HEK293 (cell line): ENCODE measurements at regions not wholly inside any gene's neighbourhood (a gene's known extent, or its start where the extent isn't known, plus 50 kb on each side); places are given as distances from the start of the nearest gene placed in this dataset.

Experiments
- CTCF ChIA-PET: fragments of 350-600 bp; formaldehyde crosslinking; extraction: SDS; loops from one replicate; lab custom pipeline; 2021; ENCODE audit warnings: antibody characterized with exemption; lab: Yijun Ruan, JAX
- POLR2A ChIA-PET: fragments of 300-600 bp; formaldehyde crosslinking; extraction: SDS; loops from one replicate; lab custom pipeline; 2020; ENCODE audit warnings: antibody characterized with exemption, inconsistent platforms; lab: Yijun Ruan, JAX
- H3K27ac ChIP-seq: fragments of 200-500 bp; sonication (Bioruptor generic); 2 replicates; pipeline ENCODE4 v1.5.1; 2014; ENCODE audit warnings: low read depth, low read length, control low read depth, inconsistent platforms; ENCODE audit errors: extremely low read depth
- H3K36me3 ChIP-seq, 2 experiments: fragments of 200-500 bp in 1 of 2; sonication (Bioruptor generic) in 1 of 2; 1 replicate in 1 of 2; 2 replicates in 1 of 2; pipeline ENCODE4 v1.5.1; 2014 to 2017; ENCODE audit warnings: inconsistent platforms in 2 of 2, low read length in 2 of 2; ENCODE audit not compliant: control insufficient read depth in 2 of 2, insufficient read depth in 1 of 2
- H3K4me1 ChIP-seq: fragments of 200-500 bp; sonication (Bioruptor generic); 2 replicates; pipeline ENCODE4 v1.5.1; 2014; ENCODE audit warnings: mild to moderate bottlenecking, low read length, inconsistent platforms; ENCODE audit not compliant: control insufficient read depth, insufficient read depth
- H3K4me3 ChIP-seq: 2 replicates; pipeline ENCODE4 v1.5.1; 2011; ENCODE audit warnings: low read depth, mild to moderate bottlenecking, control low read depth, low read length, moderate library complexity
- H3K9me3 ChIP-seq: fragments of 200-500 bp; sonication (Bioruptor generic); 2 replicates; pipeline ENCODE4 v1.5.1; 2014; ENCODE audit warnings: low read depth, low read length, inconsistent platforms; ENCODE audit not compliant: control insufficient read depth, insufficient read depth
- BCL11B ChIP-seq: fragments of 450-650 bp; formaldehyde crosslinking; IDR thresholded peaks from 2 replicates; pipeline ENCODE4 v1.5.1; 2016; ENCODE audit warnings: low read depth, missing biosample characterization, missing genetic modification characterization
- GLIS1 ChIP-seq: fragments of 450-650 bp; formaldehyde crosslinking; IDR thresholded peaks from 2 replicates; pipeline ENCODE4 v1.5.1; 2016; ENCODE audit warnings: missing biosample characterization, missing genetic modification characterization
- KLF1 ChIP-seq: fragments of 450-650 bp; formaldehyde crosslinking; IDR thresholded peaks from 2 replicates; pipeline ENCODE4 v1.5.1; 2016; ENCODE audit warnings: missing biosample characterization, missing genetic modification characterization
- REPIN1 ChIP-seq: fragments of 450-650 bp; formaldehyde crosslinking; IDR thresholded peaks from 2 replicates; pipeline ENCODE4 v1.5.1; 2017; ENCODE audit warnings: missing biosample characterization, missing genetic modification characterization, low read depth
- ZBTB10 ChIP-seq: fragments of 450-650 bp; formaldehyde crosslinking; IDR thresholded peaks from 2 replicates; pipeline ENCODE4 v1.5.1; 2016; ENCODE audit warnings: missing biosample characterization, missing genetic modification characterization
- ZBTB44 ChIP-seq: fragments of 450-650 bp; IDR thresholded peaks from 2 replicates; pipeline ENCODE4 v1.5.1; 2018; ENCODE audit warnings: missing biosample characterization, mild to moderate bottlenecking, missing genetic modification characterization
- ZNF133 ChIP-seq: fragments of 450-650 bp; formaldehyde crosslinking; IDR thresholded peaks from 2 replicates; pipeline ENCODE4 v1.5.1; 2016; ENCODE audit warnings: missing biosample characterization, missing genetic modification characterization
- ZNF2 ChIP-seq: fragments of 450-650 bp; formaldehyde crosslinking; IDR thresholded peaks from 2 replicates; pipeline ENCODE4 v1.5.1; 2016; ENCODE audit warnings: missing biosample characterization, missing genetic modification characterization
- ZNF24 ChIP-seq: fragments of 450-650 bp; formaldehyde crosslinking; IDR thresholded peaks from 2 replicates; pipeline ENCODE4 v1.5.1; 2016; ENCODE audit warnings: missing biosample characterization, missing genetic modification characterization
- ZNF335 ChIP-seq: fragments of 450-650 bp; formaldehyde crosslinking; conservative IDR thresholded peaks from 2 replicates; pipeline ENCODE4 v1.5.1; 2016; ENCODE audit warnings: missing biosample characterization, missing genetic modification characterization
- ZNF341 ChIP-seq: fragments of 450-650 bp; formaldehyde crosslinking; IDR thresholded peaks from 2 replicates; pipeline ENCODE4; 2016; ENCODE audit warnings: low read depth, missing biosample characterization, missing genetic modification characterization
- ZNF521 ChIP-seq: fragments of 450-650 bp; formaldehyde crosslinking; IDR thresholded peaks from 2 replicates; pipeline ENCODE4 v1.5.1; 2017; ENCODE audit warnings: missing biosample characterization, mild to moderate bottlenecking, missing genetic modification characterization
- ZNF529 ChIP-seq: fragments of 450-650 bp; formaldehyde crosslinking; IDR thresholded peaks from 2 replicates; pipeline ENCODE4 v1.5.1; 2017; ENCODE audit warnings: missing genetic modification characterization, missing biosample characterization; ENCODE audit not compliant: insufficient replicate concordance
- ZNF561 ChIP-seq: fragments of 450-650 bp; IDR thresholded peaks from 2 replicates; pipeline ENCODE4 v1.5.1; 2018; ENCODE audit warnings: missing biosample characterization, missing genetic modification characterization, borderline replicate concordance
- ZNF629 ChIP-seq: fragments of 450-650 bp; formaldehyde crosslinking; IDR thresholded peaks from 2 replicates; pipeline ENCODE4 v1.5.1; 2017; ENCODE audit warnings: missing biosample characterization, missing genetic modification characterization
- ZNF664 ChIP-seq: fragments of 450-650 bp; formaldehyde crosslinking; IDR thresholded peaks from 2 replicates; pipeline ENCODE4 v1.5.1; 2016; ENCODE audit warnings: missing biosample characterization, missing genetic modification characterization
- ZNF843 ChIP-seq: fragments of 450-650 bp; formaldehyde crosslinking; IDR thresholded peaks from 2 replicates; pipeline ENCODE4 v1.5.1; 2016; ENCODE audit warnings: missing biosample characterization, missing genetic modification characterization
- TF ChIP-seq, protein P1 (sequence below): fragments of 450-650 bp; formaldehyde crosslinking; IDR thresholded peaks from 2 replicates; pipeline ENCODE4 v1.5.1; 2017; ENCODE audit warnings: missing biosample characterization, missing genetic modification characterization
- TF ChIP-seq, protein P2 (sequence below): fragments of 450-650 bp; formaldehyde crosslinking; optimal IDR thresholded peaks from 2 replicates; pipeline ENCODE3; 2016; ENCODE audit warnings: missing biosample characterization, mild to moderate bottlenecking, missing genetic modification characterization
- TF ChIP-seq, protein P3 (sequence below): fragments of 450-650 bp; formaldehyde crosslinking; IDR thresholded peaks from 2 replicates; pipeline ENCODE4 v1.5.1; 2016; ENCODE audit warnings: missing biosample characterization, missing genetic modification characterization

DNA sequence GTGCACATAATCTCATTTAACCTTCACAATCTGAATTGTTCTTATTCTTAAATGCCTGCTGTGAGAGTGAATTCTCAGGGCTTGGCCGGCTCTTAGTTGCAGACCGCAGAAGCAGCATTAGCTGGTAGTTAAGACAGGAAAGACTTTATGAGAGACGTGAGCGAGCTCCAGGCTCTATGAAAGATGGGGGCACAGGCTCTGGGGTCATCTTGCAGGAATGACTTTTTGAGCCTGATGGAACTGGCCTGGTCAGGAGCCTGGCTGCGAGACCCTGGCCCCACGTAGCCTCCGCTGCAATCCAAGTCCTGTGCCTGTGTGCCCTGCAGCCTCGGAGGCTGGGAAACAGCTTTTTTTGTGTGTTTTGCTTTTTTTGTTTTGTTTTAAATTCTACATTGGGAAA is 958.8 kb upstream of the ZNF722 start:
- Histone ChIP-seq H3K36me3 (no peaks in the 10 kb centered on the region), H3K4me3 (no peak overlapping the region), H3K9me3 (no peaks in the 10 kb centered on the region), H3K4me1 (no peaks in the 10 kb centered on the region), H3K27ac (no peak overlapping the region)
- CTCF ChIA-PET, result no interaction called here
- TF ChIP-seq ZNF335 (tag by site-specific recombination) (no peak), KLF1 (tag by site-specific recombination) (no peak)
- TF ChIP-seq, protein P1, sequence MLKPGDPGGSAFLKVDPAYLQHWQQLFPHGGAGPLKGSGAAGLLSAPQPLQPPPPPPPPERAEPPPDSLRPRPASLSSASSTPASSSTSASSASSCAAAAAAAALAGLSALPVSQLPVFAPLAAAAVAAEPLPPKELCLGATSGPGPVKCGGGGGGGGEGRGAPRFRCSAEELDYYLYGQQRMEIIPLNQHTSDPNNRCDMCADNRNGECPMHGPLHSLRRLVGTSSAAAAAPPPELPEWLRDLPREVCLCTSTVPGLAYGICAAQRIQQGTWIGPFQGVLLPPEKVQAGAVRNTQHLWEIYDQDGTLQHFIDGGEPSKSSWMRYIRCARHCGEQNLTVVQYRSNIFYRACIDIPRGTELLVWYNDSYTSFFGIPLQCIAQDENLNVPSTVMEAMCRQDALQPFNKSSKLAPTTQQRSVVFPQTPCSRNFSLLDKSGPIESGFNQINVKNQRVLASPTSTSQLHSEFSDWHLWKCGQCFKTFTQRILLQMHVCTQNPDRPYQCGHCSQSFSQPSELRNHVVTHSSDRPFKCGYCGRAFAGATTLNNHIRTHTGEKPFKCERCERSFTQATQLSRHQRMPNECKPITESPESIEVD, result no peak
- POLR2A ChIA-PET, result no interaction called here

DNA sequence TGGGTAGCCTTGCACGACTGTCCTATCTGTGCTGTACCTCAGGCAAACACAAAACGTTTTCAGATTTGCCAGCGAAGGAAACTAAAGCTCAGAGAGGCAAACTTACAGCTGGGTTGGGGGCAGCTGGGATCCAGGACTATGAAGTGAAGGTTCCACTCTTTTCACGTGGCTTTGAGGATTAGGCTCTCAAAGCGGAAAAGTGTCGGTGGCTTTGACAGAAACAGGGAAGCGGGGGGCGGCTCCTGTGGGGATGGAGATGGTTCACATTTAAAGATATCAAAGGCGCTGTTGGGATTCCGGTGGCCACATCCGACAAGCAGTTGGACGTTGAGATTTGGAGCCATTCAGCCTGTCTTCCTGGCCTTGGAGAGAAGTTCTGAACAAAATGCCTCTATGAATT is 958.3 kb upstream of the ZNF722 start:
- TF ChIP-seq BCL11B (tag by site-specific recombination), result no peak
- no peak for TF ChIP-seq ZNF561
- TF ChIP-seq, protein P2, sequence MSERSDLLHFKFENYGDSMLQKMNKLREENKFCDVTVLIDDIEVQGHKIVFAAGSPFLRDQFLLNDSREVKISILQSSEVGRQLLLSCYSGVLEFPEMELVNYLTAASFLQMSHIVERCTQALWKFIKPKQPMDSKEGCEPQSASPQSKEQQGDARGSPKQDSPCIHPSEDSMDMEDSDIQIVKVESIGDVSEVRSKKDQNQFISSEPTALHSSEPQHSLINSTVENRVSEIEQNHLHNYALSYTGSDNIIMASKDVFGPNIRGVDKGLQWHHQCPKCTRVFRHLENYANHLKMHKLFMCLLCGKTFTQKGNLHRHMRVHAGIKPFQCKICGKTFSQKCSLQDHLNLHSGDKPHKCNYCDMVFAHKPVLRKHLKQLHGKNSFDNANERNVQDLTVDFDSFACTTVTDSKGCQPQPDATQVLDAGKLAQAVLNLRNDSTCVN, result no peak
- TF ChIP-seq ZNF133 (tag by site-specific recombination), result no peak
- TF ChIP-seq ZNF24 (tag by site-specific recombination), result no peak
- no peak for TF ChIP-seq ZNF521 (tag by site-specific recombination)
- no peak for TF ChIP-seq ZBTB44 (tag by site-specific recombination)
- TF ChIP-seq ZNF2 (tag by site-specific recombination), result no peak
- TF ChIP-seq ZBTB10, result no peak
- TF ChIP-seq, protein P3, sequence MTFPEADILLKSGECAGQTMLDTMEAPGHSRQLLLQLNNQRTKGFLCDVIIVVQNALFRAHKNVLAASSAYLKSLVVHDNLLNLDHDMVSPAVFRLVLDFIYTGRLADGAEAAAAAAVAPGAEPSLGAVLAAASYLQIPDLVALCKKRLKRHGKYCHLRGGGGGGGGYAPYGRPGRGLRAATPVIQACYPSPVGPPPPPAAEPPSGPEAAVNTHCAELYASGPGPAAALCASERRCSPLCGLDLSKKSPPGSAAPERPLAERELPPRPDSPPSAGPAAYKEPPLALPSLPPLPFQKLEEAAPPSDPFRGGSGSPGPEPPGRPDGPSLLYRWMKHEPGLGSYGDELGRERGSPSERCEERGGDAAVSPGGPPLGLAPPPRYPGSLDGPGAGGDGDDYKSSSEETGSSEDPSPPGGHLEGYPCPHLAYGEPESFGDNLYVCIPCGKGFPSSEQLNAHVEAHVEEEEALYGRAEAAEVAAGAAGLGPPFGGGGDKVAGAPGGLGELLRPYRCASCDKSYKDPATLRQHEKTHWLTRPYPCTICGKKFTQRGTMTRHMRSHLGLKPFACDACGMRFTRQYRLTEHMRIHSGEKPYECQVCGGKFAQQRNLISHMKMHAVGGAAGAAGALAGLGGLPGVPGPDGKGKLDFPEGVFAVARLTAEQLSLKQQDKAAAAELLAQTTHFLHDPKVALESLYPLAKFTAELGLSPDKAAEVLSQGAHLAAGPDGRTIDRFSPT (tag by site-specific recombination), result no peak
- no peak for TF ChIP-seq ZNF529 (tag by site-specific recombination)
- no peak for TF ChIP-seq ZNF341
- no peak for TF ChIP-seq GLIS1 (tag by site-specific recombination)
- no peak for TF ChIP-seq REPIN1 (tag by site-specific recombination)
- no peak for TF ChIP-seq ZNF335 (tag by site-specific recombination)
- no peak for TF ChIP-seq ZNF843
- no peak for TF ChIP-seq ZNF664 (tag by site-specific recombination)
- TF ChIP-seq ZNF629, result no peak
- TF ChIP-seq, all 188 proteins: peak for 0
- POLR2A ChIA-PET, result no interaction called here

More for the DNA sequence above, 958.3 kb upstream of the ZNF722 start:
- CTCF ChIA-PET, result no interaction called here
- no peak overlapping the region for H3K27ac ChIP-seq
- H3K4me3 ChIP-seq, result no peak overlapping the region
- no peaks in the 10 kb centered on the region for H3K4me1 ChIP-seq
- H3K9me3 ChIP-seq, result no peaks in the 10 kb centered on the region
- no peaks in the 10 kb centered on the region for H3K36me3 ChIP-seq
